ENCODE measurements at regions not wholly inside any gene's neighbourhood (a gene's known extent, or its start where the extent isn't known, plus 50 kb on each side); places are given as distances from the start of the nearest gene placed in this dataset.
"Not testable (repeated sequence)": the region's sequence is repeated elsewhere in the genome, so short reads cannot be mapped to it uniquely, and the experiment has no call there.

- no peak for DNase-seq
Measured at GRCh38 chr2:8103085-8103708, 578.7 kb upstream of the ID2 start.

- DNase-seq: no peak
Measured at GRCh38 chr2:8107150-8107549, 574.7 kb upstream of the ID2 start.

DNA sequence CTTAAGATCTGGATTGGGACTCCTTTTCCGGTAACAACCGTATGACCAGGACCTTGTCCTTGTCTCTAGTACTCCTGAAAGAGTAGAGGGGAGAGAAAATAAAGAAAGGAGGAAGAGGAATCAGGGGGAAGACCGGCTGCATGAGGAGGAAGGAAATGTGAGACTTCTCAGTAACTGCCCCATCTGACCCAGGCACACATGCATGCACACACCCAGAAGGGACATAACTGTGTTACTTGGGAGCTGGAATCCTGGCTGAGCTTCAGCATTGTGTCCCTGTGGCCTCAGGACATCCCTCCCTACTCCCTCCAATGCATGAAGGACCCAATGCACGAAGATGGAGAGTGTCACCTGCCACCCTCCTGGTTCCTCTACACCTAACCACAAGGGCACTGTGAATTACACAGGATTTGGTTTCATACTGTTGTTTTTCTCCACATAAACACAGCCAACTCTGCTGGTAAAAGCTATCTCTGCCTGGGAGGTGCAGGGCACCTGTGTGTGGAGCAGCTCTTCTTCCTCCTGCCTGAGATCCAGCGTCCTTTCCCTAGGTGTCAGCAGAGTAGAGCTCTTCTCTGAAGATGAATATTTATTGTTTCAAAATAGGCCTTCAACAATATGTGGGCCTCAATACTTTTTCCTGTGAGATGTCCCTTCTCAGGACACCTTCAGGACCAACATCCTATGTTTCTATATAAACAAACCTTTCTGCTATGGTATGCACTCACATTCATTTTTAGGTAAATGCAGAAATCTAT, 574.1 kb upstream of the ID2 start:
- DNase-seq: no peak

DNA sequence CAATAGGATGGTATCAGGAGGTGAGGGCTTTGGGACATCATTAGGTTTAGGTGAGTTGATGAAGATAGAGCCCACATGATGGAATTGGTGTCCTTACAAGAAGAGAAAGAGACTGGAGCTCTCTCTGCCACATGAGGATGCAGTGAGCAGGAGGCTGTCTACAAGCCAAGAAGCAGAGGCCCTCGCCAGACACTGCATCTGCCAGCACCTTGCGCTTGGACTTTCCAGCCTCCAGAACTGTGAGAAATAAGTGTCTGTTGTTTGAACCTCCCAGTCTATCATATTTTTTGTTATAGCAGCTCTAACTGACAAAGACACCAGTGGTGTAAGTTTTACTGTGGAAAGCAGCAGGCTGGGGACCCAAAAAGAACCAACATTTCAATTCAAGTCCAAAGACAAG, 571.1 kb upstream of the ID2 start:
- DNase-seq: no peak

DNA sequence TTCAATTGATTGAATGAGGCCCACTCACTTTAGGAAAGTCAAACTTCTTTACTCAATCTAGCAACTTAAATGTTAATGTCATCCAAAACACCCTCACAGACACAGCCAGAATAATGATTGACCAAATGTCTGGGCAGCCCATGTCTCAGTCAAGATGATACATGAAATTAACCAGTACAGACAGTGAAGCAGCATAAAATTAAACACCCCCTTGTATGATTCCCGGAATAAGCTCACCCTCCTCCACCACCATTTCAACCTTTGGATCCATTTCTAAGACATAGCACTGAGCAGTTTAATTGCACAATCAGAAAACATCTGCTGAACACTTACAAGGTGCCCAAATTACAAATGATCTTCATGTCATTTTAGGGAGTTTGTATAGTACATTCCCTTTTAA, 570.7 kb upstream of the ID2 start:
- DNase-seq: no peak

DNA sequence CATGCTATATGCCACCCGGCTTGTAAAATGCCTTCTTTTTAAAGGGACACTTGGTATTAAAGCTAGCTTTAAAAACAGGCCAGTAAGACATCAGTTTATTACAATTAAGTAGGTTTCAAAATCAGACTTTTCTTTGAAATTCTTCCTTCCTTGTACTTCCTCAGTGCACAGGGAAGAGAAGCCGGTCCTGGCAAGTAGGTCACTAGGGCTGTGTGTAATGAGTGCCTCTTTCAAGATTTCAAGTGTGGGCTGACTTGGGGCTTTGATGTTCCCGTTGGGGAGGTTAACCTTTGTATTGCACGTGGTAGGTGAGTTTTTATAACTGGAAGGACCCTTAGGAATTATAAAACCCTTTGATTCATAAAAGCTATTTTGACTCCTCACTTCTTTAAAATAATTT, 566.4 kb upstream of the ID2 start:
- DNase-seq: no peak

DNA sequence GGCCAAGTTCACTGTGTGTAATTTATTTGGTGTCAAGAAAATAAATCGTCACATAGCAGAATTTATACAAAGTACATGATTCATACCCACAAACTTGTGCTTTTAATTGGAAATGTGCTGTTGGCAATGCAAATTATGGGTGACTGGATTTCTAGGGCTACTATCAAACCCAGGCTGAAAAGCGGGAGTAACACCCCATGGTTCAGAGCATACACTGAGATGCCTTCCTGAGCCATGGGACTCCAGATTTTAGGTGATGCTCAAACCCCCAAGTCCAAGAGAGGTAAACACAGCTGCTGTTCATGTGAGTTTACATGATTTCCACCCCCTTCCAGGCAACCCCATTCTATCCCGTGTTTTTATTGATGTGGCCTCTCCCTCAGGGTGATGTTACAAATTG, 565.9 kb upstream of the ID2 start:
- no peak for DNase-seq

DNA sequence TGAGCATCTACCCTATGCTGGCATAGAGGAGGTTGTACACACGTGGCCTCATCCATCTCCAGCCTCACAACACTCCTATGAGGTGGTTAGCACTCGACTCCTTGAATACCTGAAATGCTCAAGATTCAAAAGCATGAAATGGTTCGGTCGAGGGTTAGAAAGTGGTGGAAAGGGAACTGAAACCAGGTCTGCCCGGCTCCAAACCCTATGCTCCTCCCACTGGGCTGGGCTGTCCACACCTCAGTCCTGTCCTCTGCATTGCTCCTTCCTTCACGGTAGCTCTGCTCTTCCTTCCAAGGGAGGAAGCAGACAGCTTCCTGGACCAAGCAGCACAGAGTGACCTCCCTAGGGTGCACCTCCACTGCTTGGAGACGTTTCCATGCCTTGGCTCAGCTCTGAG, 565.2 kb upstream of the ID2 start:
- no peak for DNase-seq

GRCh38 chr2:8118940-8119781, 562.7 kb upstream of the ID2 start:
- no peak for DNase-seq

DNA sequence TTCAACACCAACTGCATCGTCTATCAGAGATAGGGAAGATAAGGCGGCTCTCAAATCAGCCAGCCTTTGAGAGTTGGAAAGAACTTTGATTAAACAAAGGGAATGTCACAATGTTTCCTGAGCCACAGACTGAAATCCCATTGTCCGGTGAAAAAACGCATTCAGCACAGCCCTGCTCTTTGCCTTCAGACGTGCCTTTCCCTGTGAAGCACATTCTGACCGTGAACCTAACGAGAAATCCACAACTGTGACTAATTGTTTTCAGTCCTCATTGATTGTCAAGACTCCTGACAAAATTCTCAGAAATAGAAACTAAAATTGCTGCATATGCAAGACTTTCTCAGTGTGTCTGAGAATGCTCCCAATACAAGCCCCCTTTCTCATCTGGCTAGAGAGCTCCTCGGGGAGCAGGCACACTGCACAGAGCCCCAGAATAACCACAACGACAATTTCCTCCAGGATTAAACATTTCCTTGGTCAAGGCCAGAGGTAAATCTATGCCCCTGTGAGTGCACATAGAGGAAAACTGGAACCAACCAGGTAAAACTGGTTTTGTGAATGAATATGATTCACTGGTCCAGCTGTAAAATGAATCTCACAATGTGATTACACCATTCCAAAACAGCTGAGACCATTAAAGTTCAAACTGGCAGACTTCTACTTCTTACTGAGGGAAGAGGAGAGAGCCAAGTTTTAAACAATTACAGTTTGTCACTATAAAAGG, 561.9 kb upstream of the ID2 start:
- DNase-seq: no peak

DNA sequence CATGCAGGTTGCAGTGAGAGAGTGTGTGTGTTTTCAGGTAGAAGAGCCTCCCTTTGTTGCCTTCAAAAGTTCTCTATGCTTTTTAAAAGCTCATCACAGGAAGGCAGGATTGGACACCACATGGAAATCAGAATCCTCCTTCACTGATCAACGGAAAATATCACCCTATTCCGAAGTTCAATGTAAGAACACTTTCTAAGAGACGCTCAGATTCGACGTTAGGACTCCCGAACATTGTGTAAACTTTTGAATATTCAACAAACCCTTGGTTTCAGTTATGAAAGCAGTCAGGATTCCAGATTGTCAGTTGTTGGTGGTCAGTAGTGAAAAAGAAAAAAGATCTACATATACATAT, 561.4 kb upstream of the ID2 start:
- DNase-seq: no peak

GRCh38 chr2:8121022-8121825, 560.6 kb upstream of the ID2 start:
- no peak for DNase-seq

GRCh38 chr2:8121826-8122513, 559.9 kb upstream of the ID2 start:
- DNase-seq: no peak

DNA sequence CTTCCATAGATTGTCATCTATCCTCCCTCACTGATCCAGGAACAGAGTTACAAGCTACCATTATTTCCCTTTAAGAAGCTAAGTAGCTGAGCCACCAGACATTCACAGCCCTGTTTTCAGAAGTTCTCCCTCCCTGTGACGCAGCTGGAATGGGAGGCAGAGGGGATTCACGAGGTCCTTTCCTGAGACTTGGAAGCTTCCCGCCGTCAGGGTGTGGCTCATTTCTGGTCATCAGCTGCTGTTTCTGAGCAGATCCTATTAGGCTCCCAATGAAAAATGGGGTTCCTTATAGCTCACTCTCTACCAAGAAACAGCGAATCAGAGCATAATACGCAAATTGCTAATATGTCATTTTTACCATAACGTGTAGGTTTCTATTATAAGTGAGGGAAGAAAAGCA, 559.3 kb upstream of the ID2 start:
- DNase-seq: no peak

DNA sequence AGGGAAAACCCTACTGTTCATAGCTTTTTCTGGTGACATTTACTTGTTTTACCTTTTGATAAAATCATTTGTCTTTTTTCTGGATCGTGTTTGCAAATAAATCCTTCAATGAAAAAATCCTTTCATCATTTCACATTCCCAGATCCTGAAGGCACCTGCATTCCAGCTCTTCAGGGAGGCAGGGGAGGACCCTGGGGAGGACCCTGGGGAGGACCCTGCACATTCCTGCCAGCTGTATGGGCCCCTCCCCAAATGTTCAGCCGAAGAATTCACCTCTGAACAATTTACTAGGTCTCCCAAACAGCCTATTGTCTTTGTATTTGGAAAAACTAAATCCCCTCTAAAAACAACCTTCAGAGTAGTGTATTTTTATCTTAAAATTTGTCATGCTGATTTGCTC, 558.4 kb upstream of the ID2 start:
- no peak for DNase-seq

DNA sequence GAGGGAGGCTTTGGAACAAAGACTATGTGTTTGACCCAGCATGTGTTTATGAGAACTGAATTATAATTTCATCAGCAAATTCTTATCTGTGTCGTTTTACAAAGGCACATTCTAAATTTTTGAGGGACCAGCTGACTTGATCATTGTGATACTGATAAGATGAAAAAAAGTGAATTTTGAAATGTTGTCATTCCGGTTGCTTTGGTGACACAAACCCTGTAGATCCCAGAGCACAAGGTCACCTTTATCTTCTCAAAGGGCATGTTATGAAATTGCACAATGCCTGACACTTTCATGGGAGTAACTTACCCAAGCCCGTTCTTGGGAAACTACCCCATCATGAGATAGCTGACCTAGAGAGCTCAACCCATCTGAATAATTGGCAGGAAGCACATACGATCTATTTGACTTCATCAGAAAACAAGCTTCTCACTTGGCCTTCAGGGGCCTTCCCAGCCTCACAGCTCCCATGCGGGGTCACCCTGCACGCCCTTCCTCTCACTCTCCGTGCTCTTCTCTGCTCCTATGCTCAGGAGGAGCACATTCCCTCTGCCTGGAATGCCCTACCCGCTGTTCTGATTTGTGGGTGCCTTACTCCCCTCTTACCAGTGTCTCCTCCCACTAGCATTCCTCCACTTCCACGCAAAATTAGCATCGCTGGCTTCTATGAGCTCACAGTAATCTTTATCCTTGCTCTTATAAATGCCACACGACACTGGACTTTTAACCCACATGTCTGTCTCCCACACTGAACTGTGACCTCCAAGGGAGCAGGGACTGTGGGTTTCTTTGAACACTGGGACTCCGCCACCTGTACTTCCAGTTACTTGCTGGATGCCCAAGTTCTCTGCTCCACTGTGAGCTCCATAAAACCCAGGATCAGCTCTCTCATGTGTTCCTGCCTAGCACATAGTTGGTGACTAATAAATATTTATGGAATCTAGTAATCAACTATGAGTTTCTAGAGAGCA, 555.8 kb upstream of the ID2 start:
- no peak for DNase-seq

GRCh38 chr2:8126783-8127182, 555.1 kb upstream of the ID2 start:
- no peak for DNase-seq

GRCh38 chr2:8131423-8131822, 550.4 kb upstream of the ID2 start:
- DNase-seq: not testable (repeated sequence)

- DNase-seq: peak in 1 of 2 experiments; percentile 51
Measured at GRCh38 chr2:8132351-8132831, 549.5 kb upstream of the ID2 start.

- DNase-seq: no peak
Measured at GRCh38 chr2:8132879-8133278, 549.0 kb upstream of the ID2 start.
